ENCODE measurements at regions not wholly inside any gene's neighbourhood (a gene's known extent, or its start where the extent isn't known, plus 50 kb on each side); places are given as distances from the start of the nearest gene placed in this dataset.

- Mint-ChIP-seq H3K9me3 (no peaks in the 10 kb centered on the region), H3K27ac (no peak overlapping the region), H3K36me3 (no peaks in the 10 kb centered on the region), H3K27me3 (ENCODE audit: low read depth) (no peaks in the 10 kb centered on the region), H3K4me3 (no peak overlapping the region), H3K4me1 (peaks cover 33% of the 10 kb centered on the region)
- TF ChIP-seq, protein P1, sequence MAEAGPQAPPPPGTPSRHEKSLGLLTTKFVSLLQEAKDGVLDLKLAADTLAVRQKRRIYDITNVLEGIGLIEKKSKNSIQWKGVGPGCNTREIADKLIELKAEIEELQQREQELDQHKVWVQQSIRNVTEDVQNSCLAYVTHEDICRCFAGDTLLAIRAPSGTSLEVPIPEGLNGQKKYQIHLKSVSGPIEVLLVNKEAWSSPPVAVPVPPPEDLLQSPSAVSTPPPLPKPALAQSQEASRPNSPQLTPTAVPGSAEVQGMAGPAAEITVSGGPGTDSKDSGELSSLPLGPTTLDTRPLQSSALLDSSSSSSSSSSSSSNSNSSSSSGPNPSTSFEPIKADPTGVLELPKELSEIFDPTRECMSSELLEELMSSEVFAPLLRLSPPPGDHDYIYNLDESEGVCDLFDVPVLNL (CRISPR knock-in tag; IDR thresholded peaks at IDR 0.05; ENCODE audit: borderline replicate concordance, low read depth), result no peak
- TF ChIP-seq NFE2L1 (CRISPR knock-in tag; IDR thresholded peaks at IDR 0.05) (no peak), ZNF263 (CRISPR knock-in tag; IDR thresholded peaks at IDR 0.05; ENCODE audit: low read depth) (no peak), JUN (CRISPR knock-in tag; IDR thresholded peaks at IDR 0.05) (no peak), MXD4 (CRISPR knock-in tag; IDR thresholded peaks at IDR 0.05; ENCODE audit: borderline replicate concordance) (no peak), GTF2I (CRISPR knock-in tag; conservative IDR thresholded peaks at IDR 0.05) (no peak), NFATC4 (CRISPR knock-in tag; IDR thresholded peaks at IDR 0.05) (no peak), NR3C1 (CRISPR knock-in tag; conservative IDR thresholded peaks at IDR 0.05; ENCODE audit: low read depth) (no peak), SOX15 (CRISPR knock-in tag; IDR thresholded peaks at IDR 0.05) (no peak)
- TF ChIP-seq, protein P2, sequence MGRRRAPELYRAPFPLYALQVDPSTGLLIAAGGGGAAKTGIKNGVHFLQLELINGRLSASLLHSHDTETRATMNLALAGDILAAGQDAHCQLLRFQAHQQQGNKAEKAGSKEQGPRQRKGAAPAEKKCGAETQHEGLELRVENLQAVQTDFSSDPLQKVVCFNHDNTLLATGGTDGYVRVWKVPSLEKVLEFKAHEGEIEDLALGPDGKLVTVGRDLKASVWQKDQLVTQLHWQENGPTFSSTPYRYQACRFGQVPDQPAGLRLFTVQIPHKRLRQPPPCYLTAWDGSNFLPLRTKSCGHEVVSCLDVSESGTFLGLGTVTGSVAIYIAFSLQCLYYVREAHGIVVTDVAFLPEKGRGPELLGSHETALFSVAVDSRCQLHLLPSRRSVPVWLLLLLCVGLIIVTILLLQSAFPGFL (CRISPR knock-in tag; IDR thresholded peaks at IDR 0.05; ENCODE audit: borderline replicate concordance), result no peak
- TF ChIP-seq, protein P3, sequence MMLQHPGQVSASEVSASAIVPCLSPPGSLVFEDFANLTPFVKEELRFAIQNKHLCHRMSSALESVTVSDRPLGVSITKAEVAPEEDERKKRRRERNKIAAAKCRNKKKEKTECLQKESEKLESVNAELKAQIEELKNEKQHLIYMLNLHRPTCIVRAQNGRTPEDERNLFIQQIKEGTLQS (CRISPR knock-in tag; conservative IDR thresholded peaks at IDR 0.05), result no peak
- ATAC-seq (no peak), DNase-seq (ENCODE audit: low spot score) (no peak)
- ChIA-PET POLR2A (no interaction called here), CTCF (no interaction called here)
Measured at GRCh38 chr9:88814577-88814976, 176.7 kb upstream of the S1PR3 start.

GRCh38 chr9:88816141-88816540 is 175.1 kb upstream of the S1PR3 start:
- ChIA-PET POLR2A (no interaction called here), CTCF (no interaction called here)
- TF ChIP-seq CREB1 (CRISPR knock-in tag; IDR thresholded peaks at IDR 0.05) (no peak), RORB (CRISPR knock-in tag; IDR thresholded peaks at IDR 0.05) (no peak), ATF1 (CRISPR knock-in tag; IDR thresholded peaks at IDR 0.05) (no peak), SP1 (CRISPR knock-in tag; conservative IDR thresholded peaks at IDR 0.05) (no peak), JAZF1 (CRISPR knock-in tag; IDR thresholded peaks at IDR 0.05) (no peak), NFE2L1 (CRISPR knock-in tag; IDR thresholded peaks at IDR 0.05) (no peak), CBFB (CRISPR knock-in tag; IDR thresholded peaks at IDR 0.05; ENCODE audit: low read depth) (no peak), ZNF425 (CRISPR knock-in tag; conservative IDR thresholded peaks at IDR 0.05) (no peak)
- TF ChIP-seq, protein P4, sequence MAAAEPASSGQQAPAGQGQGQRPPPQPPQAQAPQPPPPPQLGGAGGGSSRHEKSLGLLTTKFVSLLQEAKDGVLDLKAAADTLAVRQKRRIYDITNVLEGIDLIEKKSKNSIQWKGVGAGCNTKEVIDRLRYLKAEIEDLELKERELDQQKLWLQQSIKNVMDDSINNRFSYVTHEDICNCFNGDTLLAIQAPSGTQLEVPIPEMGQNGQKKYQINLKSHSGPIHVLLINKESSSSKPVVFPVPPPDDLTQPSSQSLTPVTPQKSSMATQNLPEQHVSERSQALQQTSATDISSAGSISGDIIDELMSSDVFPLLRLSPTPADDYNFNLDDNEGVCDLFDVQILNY (CRISPR knock-in tag; IDR thresholded peaks at IDR 0.05), result no peak
- TF ChIP-seq, protein P5, sequence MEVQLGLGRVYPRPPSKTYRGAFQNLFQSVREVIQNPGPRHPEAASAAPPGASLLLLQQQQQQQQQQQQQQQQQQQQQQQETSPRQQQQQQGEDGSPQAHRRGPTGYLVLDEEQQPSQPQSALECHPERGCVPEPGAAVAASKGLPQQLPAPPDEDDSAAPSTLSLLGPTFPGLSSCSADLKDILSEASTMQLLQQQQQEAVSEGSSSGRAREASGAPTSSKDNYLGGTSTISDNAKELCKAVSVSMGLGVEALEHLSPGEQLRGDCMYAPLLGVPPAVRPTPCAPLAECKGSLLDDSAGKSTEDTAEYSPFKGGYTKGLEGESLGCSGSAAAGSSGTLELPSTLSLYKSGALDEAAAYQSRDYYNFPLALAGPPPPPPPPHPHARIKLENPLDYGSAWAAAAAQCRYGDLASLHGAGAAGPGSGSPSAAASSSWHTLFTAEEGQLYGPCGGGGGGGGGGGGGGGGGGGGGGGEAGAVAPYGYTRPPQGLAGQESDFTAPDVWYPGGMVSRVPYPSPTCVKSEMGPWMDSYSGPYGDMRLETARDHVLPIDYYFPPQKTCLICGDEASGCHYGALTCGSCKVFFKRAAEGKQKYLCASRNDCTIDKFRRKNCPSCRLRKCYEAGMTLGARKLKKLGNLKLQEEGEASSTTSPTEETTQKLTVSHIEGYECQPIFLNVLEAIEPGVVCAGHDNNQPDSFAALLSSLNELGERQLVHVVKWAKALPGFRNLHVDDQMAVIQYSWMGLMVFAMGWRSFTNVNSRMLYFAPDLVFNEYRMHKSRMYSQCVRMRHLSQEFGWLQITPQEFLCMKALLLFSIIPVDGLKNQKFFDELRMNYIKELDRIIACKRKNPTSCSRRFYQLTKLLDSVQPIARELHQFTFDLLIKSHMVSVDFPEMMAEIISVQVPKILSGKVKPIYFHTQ (CRISPR knock-in tag; IDR thresholded peaks at IDR 0.05), result no peak
- Mint-ChIP-seq H3K27me3 (ENCODE audit: low read depth) (no peaks in the 10 kb centered on the region), H3K36me3 (no peaks in the 10 kb centered on the region), H3K4me1 (peaks cover 40% of the 10 kb centered on the region), H3K27ac (no peak overlapping the region), H3K9me3 (peaks cover 5% of the 10 kb centered on the region), H3K4me3 (no peak overlapping the region)
- no peak for ATAC-seq
- DNase-seq (ENCODE audit: low spot score), result no peak

All from WTC11 (cell line).